ENCODE measurements at regions not wholly inside any gene's neighbourhood (a gene's known extent, or its start where the extent isn't known, plus 50 kb on each side); places are given as distances from the start of the nearest gene placed in this dataset.

- no peak for DNase-seq
Observed at GRCh38 chr2:128475427-128476211, 157.0 kb upstream of the HS6ST1 start.

- DNase-seq: no peak
Observed at GRCh38 chr2:128477026-128477820, 158.6 kb upstream of the HS6ST1 start.

GRCh38 chr2:128477891-128478290, 159.2 kb upstream of the HS6ST1 start:
- DNase-seq: no peak

- no peak for DNase-seq
Observed at GRCh38 chr2:128485761-128486639, 167.3 kb upstream of the HS6ST1 start.

- no peak for DNase-seq
Observed at GRCh38 chr2:128486640-128487375, 168.1 kb upstream of the HS6ST1 start.

GRCh38 chr2:128487650-128488387, 169.2 kb upstream of the HS6ST1 start:
- no peak for DNase-seq

- DNase-seq: no peak
Observed at GRCh38 chr2:128488434-128488833, 169.8 kb upstream of the HS6ST1 start.

GRCh38 chr2:128489526-128490273, 171.0 kb upstream of the HS6ST1 start:
- no peak for DNase-seq

GRCh38 chr2:128490321-128490720, 171.7 kb upstream of the HS6ST1 start:
- no peak for DNase-seq

- no peak for DNase-seq
Observed at GRCh38 chr2:128490881-128491691, 172.4 kb upstream of the HS6ST1 start.

GRCh38 chr2:128491692-128492244, 173.1 kb upstream of the HS6ST1 start:
- DNase-seq: no peak

- no peak for DNase-seq
Observed at GRCh38 chr2:128492966-128493811, 174.5 kb upstream of the HS6ST1 start.

GRCh38 chr2:128493880-128494279, 175.2 kb upstream of the HS6ST1 start:
- DNase-seq: no peak

GRCh38 chr2:128494307-128494639, 175.6 kb upstream of the HS6ST1 start:
- no peak for DNase-seq

- no peak for DNase-seq
Observed at GRCh38 chr2:128494640-128495321, 176.1 kb upstream of the HS6ST1 start.

GRCh38 chr2:128495996-128496547, 177.4 kb upstream of the HS6ST1 start:
- DNase-seq: no peak

GRCh38 chr2:128496700-128497099, 178.0 kb upstream of the HS6ST1 start:
- DNase-seq: no peak

- no peak for DNase-seq
Observed at GRCh38 chr2:128497461-128497860, 178.8 kb upstream of the HS6ST1 start.

Measured in activated gamma-delta T cell treated with Interleukin-2 at 50 U/mL for 16 hours (primary cell).